H1 (cell line): ENCODE measurements at regions not wholly inside any gene's neighbourhood (a gene's known extent, or its start where the extent isn't known, plus 50 kb on each side); places are given as distances from the start of the nearest gene placed in this dataset.

Experiments
- KDM4A ChIP-seq: IDR thresholded peaks from one replicate; pipeline ENCODE4 v1.7.1; 2012; ENCODE audit warnings: low read depth, mild to moderate bottlenecking, moderate library complexity, low read length, inconsistent platforms; ENCODE audit not compliant: severe bottlenecking
- TF ChIP-seq, protein P1 (sequence below): fragments of 300-600 bp; sonication (generic); IDR thresholded peaks from 2 replicates; pipeline ENCODE4 v1.7.1; 2012; ENCODE audit warnings: low read length, moderate library complexity, mild to moderate bottlenecking, inconsistent platforms; ENCODE audit not compliant: insufficient replicate concordance

DNA sequence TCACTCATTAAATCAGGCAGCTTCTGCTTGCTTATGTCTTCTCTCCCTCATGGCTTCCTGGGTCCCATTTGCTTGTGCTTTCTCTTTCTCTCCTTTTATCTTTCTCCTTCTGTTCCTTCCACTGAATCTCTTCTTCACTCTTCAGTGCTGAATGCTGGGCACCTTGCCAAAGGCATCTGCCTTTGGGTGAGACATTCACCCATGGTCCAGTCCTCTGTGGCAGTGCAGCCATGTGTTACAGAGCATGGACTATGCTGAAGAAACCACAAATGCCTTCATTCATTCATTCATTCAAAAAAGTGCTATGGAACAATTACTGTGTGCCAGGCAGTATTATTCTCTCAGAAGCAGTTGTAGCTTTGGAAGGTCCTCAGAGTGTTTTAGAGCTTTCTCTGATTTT lies 344.4 kb upstream of the STXBP6 start (continued):
- TF ChIP-seq, protein P1, sequence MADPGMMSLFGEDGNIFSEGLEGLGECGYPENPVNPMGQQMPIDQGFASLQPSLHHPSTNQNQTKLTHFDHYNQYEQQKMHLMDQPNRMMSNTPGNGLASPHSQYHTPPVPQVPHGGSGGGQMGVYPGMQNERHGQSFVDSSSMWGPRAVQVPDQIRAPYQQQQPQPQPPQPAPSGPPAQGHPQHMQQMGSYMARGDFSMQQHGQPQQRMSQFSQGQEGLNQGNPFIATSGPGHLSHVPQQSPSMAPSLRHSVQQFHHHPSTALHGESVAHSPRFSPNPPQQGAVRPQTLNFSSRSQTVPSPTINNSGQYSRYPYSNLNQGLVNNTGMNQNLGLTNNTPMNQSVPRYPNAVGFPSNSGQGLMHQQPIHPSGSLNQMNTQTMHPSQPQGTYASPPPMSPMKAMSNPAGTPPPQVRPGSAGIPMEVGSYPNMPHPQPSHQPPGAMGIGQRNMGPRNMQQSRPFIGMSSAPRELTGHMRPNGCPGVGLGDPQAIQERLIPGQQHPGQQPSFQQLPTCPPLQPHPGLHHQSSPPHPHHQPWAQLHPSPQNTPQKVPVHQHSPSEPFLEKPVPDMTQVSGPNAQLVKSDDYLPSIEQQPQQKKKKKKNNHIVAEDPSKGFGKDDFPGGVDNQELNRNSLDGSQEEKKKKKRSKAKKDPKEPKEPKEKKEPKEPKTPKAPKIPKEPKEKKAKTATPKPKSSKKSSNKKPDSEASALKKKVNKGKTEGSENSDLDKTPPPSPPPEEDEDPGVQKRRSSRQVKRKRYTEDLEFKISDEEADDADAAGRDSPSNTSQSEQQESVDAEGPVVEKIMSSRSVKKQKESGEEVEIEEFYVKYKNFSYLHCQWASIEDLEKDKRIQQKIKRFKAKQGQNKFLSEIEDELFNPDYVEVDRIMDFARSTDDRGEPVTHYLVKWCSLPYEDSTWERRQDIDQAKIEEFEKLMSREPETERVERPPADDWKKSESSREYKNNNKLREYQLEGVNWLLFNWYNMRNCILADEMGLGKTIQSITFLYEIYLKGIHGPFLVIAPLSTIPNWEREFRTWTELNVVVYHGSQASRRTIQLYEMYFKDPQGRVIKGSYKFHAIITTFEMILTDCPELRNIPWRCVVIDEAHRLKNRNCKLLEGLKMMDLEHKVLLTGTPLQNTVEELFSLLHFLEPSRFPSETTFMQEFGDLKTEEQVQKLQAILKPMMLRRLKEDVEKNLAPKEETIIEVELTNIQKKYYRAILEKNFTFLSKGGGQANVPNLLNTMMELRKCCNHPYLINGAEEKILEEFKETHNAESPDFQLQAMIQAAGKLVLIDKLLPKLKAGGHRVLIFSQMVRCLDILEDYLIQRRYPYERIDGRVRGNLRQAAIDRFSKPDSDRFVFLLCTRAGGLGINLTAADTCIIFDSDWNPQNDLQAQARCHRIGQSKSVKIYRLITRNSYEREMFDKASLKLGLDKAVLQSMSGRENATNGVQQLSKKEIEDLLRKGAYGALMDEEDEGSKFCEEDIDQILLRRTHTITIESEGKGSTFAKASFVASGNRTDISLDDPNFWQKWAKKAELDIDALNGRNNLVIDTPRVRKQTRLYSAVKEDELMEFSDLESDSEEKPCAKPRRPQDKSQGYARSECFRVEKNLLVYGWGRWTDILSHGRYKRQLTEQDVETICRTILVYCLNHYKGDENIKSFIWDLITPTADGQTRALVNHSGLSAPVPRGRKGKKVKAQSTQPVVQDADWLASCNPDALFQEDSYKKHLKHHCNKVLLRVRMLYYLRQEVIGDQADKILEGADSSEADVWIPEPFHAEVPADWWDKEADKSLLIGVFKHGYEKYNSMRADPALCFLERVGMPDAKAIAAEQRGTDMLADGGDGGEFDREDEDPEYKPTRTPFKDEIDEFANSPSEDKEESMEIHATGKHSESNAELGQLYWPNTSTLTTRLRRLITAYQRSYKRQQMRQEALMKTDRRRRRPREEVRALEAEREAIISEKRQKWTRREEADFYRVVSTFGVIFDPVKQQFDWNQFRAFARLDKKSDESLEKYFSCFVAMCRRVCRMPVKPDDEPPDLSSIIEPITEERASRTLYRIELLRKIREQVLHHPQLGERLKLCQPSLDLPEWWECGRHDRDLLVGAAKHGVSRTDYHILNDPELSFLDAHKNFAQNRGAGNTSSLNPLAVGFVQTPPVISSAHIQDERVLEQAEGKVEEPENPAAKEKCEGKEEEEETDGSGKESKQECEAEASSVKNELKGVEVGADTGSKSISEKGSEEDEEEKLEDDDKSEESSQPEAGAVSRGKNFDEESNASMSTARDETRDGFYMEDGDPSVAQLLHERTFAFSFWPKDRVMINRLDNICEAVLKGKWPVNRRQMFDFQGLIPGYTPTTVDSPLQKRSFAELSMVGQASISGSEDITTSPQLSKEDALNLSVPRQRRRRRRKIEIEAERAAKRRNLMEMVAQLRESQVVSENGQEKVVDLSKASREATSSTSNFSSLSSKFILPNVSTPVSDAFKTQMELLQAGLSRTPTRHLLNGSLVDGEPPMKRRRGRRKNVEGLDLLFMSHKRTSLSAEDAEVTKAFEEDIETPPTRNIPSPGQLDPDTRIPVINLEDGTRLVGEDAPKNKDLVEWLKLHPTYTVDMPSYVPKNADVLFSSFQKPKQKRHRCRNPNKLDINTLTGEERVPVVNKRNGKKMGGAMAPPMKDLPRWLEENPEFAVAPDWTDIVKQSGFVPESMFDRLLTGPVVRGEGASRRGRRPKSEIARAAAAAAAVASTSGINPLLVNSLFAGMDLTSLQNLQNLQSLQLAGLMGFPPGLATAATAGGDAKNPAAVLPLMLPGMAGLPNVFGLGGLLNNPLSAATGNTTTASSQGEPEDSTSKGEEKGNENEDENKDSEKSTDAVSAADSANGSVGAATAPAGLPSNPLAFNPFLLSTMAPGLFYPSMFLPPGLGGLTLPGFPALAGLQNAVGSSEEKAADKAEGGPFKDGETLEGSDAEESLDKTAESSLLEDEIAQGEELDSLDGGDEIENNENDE: no peak
- TF ChIP-seq KDM4A: no peak
